Activated B cell treated with CpG ODN at 0.5 μM for 24 hours (primary cell): ENCODE measurements at regions not wholly inside any gene's neighbourhood (a gene's known extent, or its start where the extent isn't known, plus 50 kb on each side); places are given as distances from the start of the nearest gene placed in this dataset.

ENCODE experiments used
- ATAC-seq: fragments of 200-7000 bp; cut with Tn5 transposase; one replicate; pipeline ENCODE4 v1.10.0; 2021; ENCODE audit warnings: low read depth, mild to moderate bottlenecking, moderate library complexity
- CTCF ChIA-PET: fragments of 350-600 bp; sonication (Branson Sonifier 250); formaldehyde crosslinking; loops from one replicate; lab custom pipeline; 2021; ENCODE audit warnings: antibody characterized with exemption; lab: Charles Lee
- POLR2A ChIA-PET: fragments of 350-600 bp; sonication (Branson Sonifier 250); formaldehyde crosslinking; loops from one replicate; lab custom pipeline; 2021; ENCODE audit warnings: antibody characterized with exemption; lab: Charles Lee
- DNase-seq: peaks from one replicate; pipeline ENCODE4 v3.0.0; 2022
- H3K27ac Mint-ChIP-seq: one replicate; pipeline ENCODE4 v1.8.0; 2020; ENCODE audit warnings: mixed read lengths
- H3K27me3 Mint-ChIP-seq: one replicate; pipeline ENCODE4 v1.8.0; 2021; ENCODE audit warnings: mixed read lengths
- H3K36me3 Mint-ChIP-seq: one replicate; pipeline ENCODE4 v1.8.0; 2021; ENCODE audit warnings: low read depth, mixed read lengths
- H3K4me1 Mint-ChIP-seq: one replicate; pipeline ENCODE4 v1.8.0; 2021; ENCODE audit warnings: mixed read lengths
- H3K4me3 Mint-ChIP-seq: one replicate; pipeline ENCODE4 v1.8.0; 2020; ENCODE audit warnings: mild to moderate bottlenecking, mixed read lengths
- H3K9me3 Mint-ChIP-seq: one replicate; pipeline ENCODE4 v1.8.0; 2020; ENCODE audit warnings: mixed read lengths
- CTCF ChIP-seq: fragments of 200-600 bp; IDR thresholded peaks from one replicate; pipeline ENCODE4 v1.8.0; 2022; ENCODE audit warnings: antibody characterized with exemption, mild to moderate bottlenecking
- intact Hi-C: fragments of 100-400 bp; cut with micrococcal nuclease; formaldehyde crosslinking; loops from one replicate; pipeline ENCODE4 v1.15.1; 2024

- no peak overlapping the region for H3K27ac Mint-ChIP-seq
- H3K36me3 Mint-ChIP-seq = no peaks in the 10 kb centered on the region
- no peak for TF ChIP-seq CTCF
- CTCF ChIA-PET = no interaction called here
- H3K27me3 Mint-ChIP-seq = no peaks in the 10 kb centered on the region
- ATAC-seq (no peak), DNase-seq (no peak)
- H3K4me3 Mint-ChIP-seq = no peak overlapping the region
- intact Hi-C loops = no loop called here
- POLR2A ChIA-PET = no interaction called here
- H3K9me3 Mint-ChIP-seq = peaks cover 3% of the 10 kb centered on the region
- H3K4me1 Mint-ChIP-seq = no peaks in the 10 kb centered on the region
Measured at GRCh38 chr14:85279407-85279806, 250.5 kb upstream of the FLRT2 start.

- Mint-ChIP-seq H3K4me3 (no peak overlapping the region), H3K27ac (no peak overlapping the region), H3K9me3 (peaks cover 3% of the 10 kb centered on the region), H3K36me3 (no peaks in the 10 kb centered on the region), H3K27me3 (no peaks in the 10 kb centered on the region), H3K4me1 (no peaks in the 10 kb centered on the region)
- DNase-seq (no peak), ATAC-seq (no peak)
- no peak for TF ChIP-seq CTCF
- POLR2A ChIA-PET = no interaction called here
- intact Hi-C loops = no loop called here
- CTCF ChIA-PET = no interaction called here
Measured at GRCh38 chr14:85280074-85280473, 249.9 kb upstream of the FLRT2 start.

GRCh38 chr14:85281921-85282320 lies 248.0 kb upstream of the FLRT2 start:
- TF ChIP-seq CTCF = no peak
- ChIA-PET POLR2A (no interaction called here), CTCF (no interaction called here)
- Mint-ChIP-seq H3K36me3 (no peaks in the 10 kb centered on the region), H3K27me3 (no peaks in the 10 kb centered on the region), H3K4me1 (no peaks in the 10 kb centered on the region), H3K9me3 (peaks cover 3% of the 10 kb centered on the region), H3K27ac (no peak overlapping the region), H3K4me3 (no peak overlapping the region)
- intact Hi-C loops = no loop called here
- DNase-seq (no peak), ATAC-seq (no peak)

GRCh38 chr14:85288041-85288440 lies 241.9 kb upstream of the FLRT2 start:
- no peak overlapping the region for H3K4me3 Mint-ChIP-seq
- DNase-seq (no peak), ATAC-seq (no peak)
- TF ChIP-seq CTCF = no peak
- H3K36me3 Mint-ChIP-seq = no peaks in the 10 kb centered on the region
- H3K4me1 Mint-ChIP-seq = no peaks in the 10 kb centered on the region
- ChIA-PET CTCF (no interaction called here), POLR2A (no interaction called here)
- no peak overlapping the region for H3K27ac Mint-ChIP-seq
- intact Hi-C loops = no loop called here
- no peaks in the 10 kb centered on the region for H3K27me3 Mint-ChIP-seq
- peaks cover 2% of the 10 kb centered on the region for H3K9me3 Mint-ChIP-seq

- POLR2A ChIA-PET = no interaction called here
- Mint-ChIP-seq H3K36me3 (no peaks in the 10 kb centered on the region), H3K4me1 (no peaks in the 10 kb centered on the region), H3K27me3 (no peaks in the 10 kb centered on the region), H3K9me3 (peaks cover 4% of the 10 kb centered on the region), H3K4me3 (no peak overlapping the region), H3K27ac (no peak overlapping the region)
- DNase-seq (no peak), ATAC-seq (no peak)
- intact Hi-C loops = no loop called here
- CTCF ChIA-PET = no interaction called here
- TF ChIP-seq CTCF = no peak
Measured at GRCh38 chr14:85291731-85292130, 238.2 kb upstream of the FLRT2 start.
